DND-41 (cell line): ENCODE measurements at regions not wholly inside any gene's neighbourhood (a gene's known extent, or its start where the extent isn't known, plus 50 kb on each side); places are given as distances from the start of the nearest gene placed in this dataset.
A peak's percentile ranks its signal among the peaks of the same experiment; 100 is the strongest.
"Not testable (repeated sequence)": the region's sequence is repeated elsewhere in the genome, so short reads cannot be mapped to it uniquely, and the experiment has no call there.

Experiments
- ATAC-seq: fragments of 200-7000 bp; cut with Tn5 transposase; 3 replicates; pipeline ENCODE4 v1.9.1; 2021; ENCODE audit warnings: low read depth; ENCODE audit not compliant: insufficient read depth
- DNase-seq: peaks from one replicate; pipeline ENCODE4 v3.0.0-alpha.2; 2020
- H2AFZ ChIP-seq: 2 replicates; pipeline ENCODE4 v1.6.0; 2012; ENCODE audit warnings: low read depth, low read length
- H3K27ac ChIP-seq: 2 replicates; pipeline ENCODE4 v1.5.1; 2012; ENCODE audit warnings: low read length, inconsistent platforms
- H3K27me3 ChIP-seq: fragments of 200-600 bp; sonication (generic); 2 replicates; pipeline ENCODE4 v1.6.0; 2012; ENCODE audit warnings: low read length, mild to moderate bottlenecking, inconsistent platforms; ENCODE audit not compliant: insufficient read depth, poor library complexity
- H3K36me3 ChIP-seq: 2 replicates; pipeline ENCODE4 v1.5.1; 2012; ENCODE audit warnings: low read length, inconsistent platforms; ENCODE audit not compliant: insufficient read depth
- H3K4me1 ChIP-seq: 2 replicates; pipeline ENCODE4 v1.5.1; 2012; ENCODE audit warnings: mild to moderate bottlenecking, low read length; ENCODE audit not compliant: insufficient read depth
- H3K4me2 ChIP-seq: 2 replicates; pipeline ENCODE4 v1.6.0; 2012; ENCODE audit warnings: mild to moderate bottlenecking, moderate library complexity, low read length, inconsistent platforms; ENCODE audit not compliant: insufficient read depth
- H3K4me3 ChIP-seq, 2 experiments: fragments of 200-600 bp in 1 of 2; shearing (Covaris generic) in 1 of 2; 2 replicates each; pipeline ENCODE4 v1.5.1; 2012 to 2016; ENCODE audit warnings: inconsistent platforms in 2 of 2, low read length in 2 of 2, mild to moderate bottlenecking in 2 of 2, low read depth in 1 of 2, moderate library complexity in 1 of 2
- H3K79me2 ChIP-seq: 2 replicates; pipeline ENCODE4 v1.6.0; 2012; ENCODE audit warnings: low read length, inconsistent platforms; ENCODE audit not compliant: insufficient read depth
- H3K9ac ChIP-seq: 2 replicates; pipeline ENCODE4 v1.6.0; 2012; ENCODE audit warnings: low read depth, mild to moderate bottlenecking, inconsistent platforms, low read length, moderate library complexity
- H3K9me3 ChIP-seq: 2 replicates; pipeline ENCODE4 v1.5.1; 2012; ENCODE audit warnings: low read length, moderate library complexity, mild to moderate bottlenecking, inconsistent platforms; ENCODE audit not compliant: insufficient read depth, severe bottlenecking
- H4K20me1 ChIP-seq: 2 replicates; pipeline ENCODE4 v1.6.0; 2012; ENCODE audit warnings: low read length; ENCODE audit not compliant: insufficient read depth
- EZH2 ChIP-seq: IDR thresholded peaks from 3 replicates; pipeline ENCODE4 v1.6.1; 2012; ENCODE audit warnings: borderline replicate concordance, low read depth, mild to moderate bottlenecking, moderate library complexity, low read length, inconsistent platforms; ENCODE audit not compliant: severe bottlenecking
- TF ChIP-seq, protein P1 (sequence below): IDR thresholded peaks from 2 replicates; pipeline ENCODE4 v1.5.1; 2012; ENCODE audit warnings: borderline replicate concordance, low read length, moderate library complexity, mild to moderate bottlenecking; ENCODE audit not compliant: poor library complexity, severe bottlenecking; ENCODE audit errors: extremely low read depth

DNA sequence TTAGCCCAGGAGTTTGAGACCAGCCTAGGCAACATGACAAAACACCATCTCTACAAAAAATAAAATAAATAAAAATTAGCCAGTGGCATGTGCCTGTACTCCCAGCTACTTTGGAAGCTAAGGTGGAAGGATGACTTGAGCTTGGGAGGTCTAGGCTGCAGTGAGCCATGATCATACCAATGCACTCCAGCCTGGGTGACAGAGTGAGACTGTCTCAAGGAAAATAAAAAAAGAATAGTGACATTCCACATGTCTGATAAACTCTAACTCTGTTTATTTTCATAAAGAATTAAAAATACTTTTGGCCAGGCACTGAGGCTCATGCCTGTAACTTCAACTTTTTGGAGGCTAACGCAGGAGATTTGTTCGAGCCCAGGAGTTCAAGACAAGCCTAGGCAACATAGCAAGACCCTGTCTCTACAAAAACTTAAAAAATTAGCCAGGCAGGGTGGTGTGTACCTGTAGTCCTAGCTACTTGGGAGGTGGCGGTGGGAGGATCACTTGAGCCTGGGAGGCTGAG lies 115.1 kb downstream of the GJA1 start:
- Histone ChIP-seq H2AFZ (no peak overlapping the region), H3K9ac (no peak overlapping the region), H3K27me3 (no peaks in the 10 kb centered on the region), H3K27ac (no peak overlapping the region), H3K4me1 (no peaks in the 10 kb centered on the region), H4K20me1 (no peaks in the 10 kb centered on the region), H3K36me3 (no peaks in the 10 kb centered on the region), H3K9me3 (no peaks in the 10 kb centered on the region), H3K4me2 (no peak overlapping the region), H3K4me3 (no peak overlapping the region), H3K79me2 (no peaks in the 10 kb centered on the region)
- ATAC-seq (no peak), DNase-seq (no peak)
- TF ChIP-seq, protein P1, sequence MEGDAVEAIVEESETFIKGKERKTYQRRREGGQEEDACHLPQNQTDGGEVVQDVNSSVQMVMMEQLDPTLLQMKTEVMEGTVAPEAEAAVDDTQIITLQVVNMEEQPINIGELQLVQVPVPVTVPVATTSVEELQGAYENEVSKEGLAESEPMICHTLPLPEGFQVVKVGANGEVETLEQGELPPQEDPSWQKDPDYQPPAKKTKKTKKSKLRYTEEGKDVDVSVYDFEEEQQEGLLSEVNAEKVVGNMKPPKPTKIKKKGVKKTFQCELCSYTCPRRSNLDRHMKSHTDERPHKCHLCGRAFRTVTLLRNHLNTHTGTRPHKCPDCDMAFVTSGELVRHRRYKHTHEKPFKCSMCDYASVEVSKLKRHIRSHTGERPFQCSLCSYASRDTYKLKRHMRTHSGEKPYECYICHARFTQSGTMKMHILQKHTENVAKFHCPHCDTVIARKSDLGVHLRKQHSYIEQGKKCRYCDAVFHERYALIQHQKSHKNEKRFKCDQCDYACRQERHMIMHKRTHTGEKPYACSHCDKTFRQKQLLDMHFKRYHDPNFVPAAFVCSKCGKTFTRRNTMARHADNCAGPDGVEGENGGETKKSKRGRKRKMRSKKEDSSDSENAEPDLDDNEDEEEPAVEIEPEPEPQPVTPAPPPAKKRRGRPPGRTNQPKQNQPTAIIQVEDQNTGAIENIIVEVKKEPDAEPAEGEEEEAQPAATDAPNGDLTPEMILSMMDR, result no peak
- no peak for TF ChIP-seq EZH2

DNA sequence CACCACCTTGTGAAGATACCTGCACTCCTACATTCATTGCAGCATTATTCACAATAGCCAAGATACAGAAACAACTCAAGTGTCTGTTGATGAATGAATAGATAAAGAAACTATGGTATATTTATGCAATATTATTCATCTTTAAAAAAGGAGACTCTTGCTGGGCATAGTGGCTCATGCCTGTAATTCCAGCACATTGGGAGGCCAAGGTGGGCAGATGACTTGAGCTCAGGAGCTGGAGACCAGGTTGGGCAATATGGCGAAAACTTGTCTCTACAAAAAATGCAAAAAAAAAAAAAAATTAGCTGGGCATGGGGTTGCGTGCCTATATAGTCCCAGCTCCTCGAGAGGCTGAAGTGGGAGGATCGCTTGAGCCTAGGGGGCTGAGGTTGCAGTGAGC lies 119.8 kb downstream of the GJA1 start:
- Histone ChIP-seq H3K9ac (no peak overlapping the region), H3K27ac (no peak overlapping the region), H2AFZ (no peak overlapping the region), H3K4me1 (no peaks in the 10 kb centered on the region), H3K27me3 (no peaks in the 10 kb centered on the region), H4K20me1 (no peaks in the 10 kb centered on the region), H3K4me3 (no peak overlapping the region), H3K79me2 (no peaks in the 10 kb centered on the region), H3K9me3 (no peaks in the 10 kb centered on the region), H3K4me2 (no peak overlapping the region), H3K36me3 (no peaks in the 10 kb centered on the region)
- no peak for ATAC-seq
- TF ChIP-seq, protein P1, result no peak
- TF ChIP-seq EZH2, result no peak
- no peak for DNase-seq

DNA sequence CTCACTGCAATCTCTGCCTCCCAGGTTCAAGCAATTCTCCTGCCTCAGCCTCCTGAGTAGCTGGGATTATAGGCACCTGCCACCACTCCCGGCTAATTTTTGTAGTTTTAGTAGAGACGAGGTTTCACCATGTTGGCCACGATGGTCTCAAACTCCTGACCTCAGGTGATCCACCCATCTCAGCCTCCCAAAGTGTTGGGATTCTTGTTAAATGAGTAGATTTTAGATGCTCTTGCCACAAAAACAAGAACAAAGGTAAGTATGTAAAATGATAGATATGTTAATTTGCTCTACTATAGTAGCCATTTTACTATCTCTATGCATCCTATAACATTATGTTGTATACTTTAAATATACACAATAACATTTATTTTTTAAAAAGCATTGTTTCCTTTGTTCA lies 120.7 kb downstream of the GJA1 start:
- H3K27ac ChIP-seq, DNase-seq, H3K4me3 ChIP-seq, ATAC-seq, H3K27me3 ChIP-seq, H3K9ac ChIP-seq, H4K20me1 ChIP-seq, H3K36me3 ChIP-seq, H3K4me1 ChIP-seq, H3K79me2 ChIP-seq, H3K9me3 ChIP-seq, H2AFZ ChIP-seq, H3K4me2 ChIP-seq: not testable (repeated sequence)

DNA sequence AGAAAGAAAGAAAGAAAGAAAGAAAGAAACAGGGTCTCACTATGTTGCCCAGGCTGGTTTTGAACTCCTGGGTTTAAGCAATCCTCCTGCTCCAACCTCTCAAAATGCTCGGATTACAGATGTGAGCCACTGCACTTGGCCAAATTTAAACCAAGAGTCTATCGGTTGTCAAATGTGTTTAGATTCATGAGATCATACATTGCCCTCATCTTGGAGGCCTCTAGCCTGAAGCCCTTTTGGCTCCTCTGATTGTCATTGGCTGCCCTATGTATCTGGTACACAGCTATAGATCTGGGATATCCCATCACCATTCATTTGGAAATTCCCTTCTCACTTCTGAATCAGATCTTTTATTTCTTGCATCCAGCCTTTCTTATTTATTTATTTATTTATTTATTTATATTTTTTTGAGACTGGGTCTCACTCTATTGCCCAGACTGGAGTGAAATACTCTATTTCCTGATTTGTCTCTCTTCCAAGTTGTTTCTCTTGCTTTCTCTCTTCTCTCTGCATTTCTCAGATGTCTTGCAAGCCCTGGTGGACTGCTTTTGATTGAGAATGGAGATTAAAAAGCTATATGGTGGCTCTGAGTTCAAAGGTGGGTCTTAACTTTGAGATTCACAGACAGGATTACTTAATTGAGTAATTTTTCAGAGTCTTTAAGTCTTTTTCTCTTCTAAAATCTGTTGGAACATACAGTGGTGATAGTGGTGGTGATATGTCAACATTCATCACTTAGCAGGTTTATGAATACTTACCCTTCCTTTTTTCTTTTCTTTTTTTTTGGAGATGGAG lies 121.9 kb downstream of the GJA1 start:
- Histone ChIP-seq H3K36me3 (no peaks in the 10 kb centered on the region), H4K20me1 (no peaks in the 10 kb centered on the region), H3K9ac (no peak overlapping the region), H3K4me2 (no peak overlapping the region), H3K4me1 (no peaks in the 10 kb centered on the region), H3K9me3 (no peaks in the 10 kb centered on the region), H3K27me3 (no peaks in the 10 kb centered on the region), H3K27ac (no peak overlapping the region), H3K4me3 (no peak overlapping the region), H2AFZ (0 out of 2 replicates have a peak overlapping the region, but pooled peaks have one; percentile 29), H3K79me2 (no peaks in the 10 kb centered on the region)
- DNase-seq, result no peak
- no peak for ATAC-seq
- TF ChIP-seq, protein P1, result no peak
- TF ChIP-seq EZH2, result no peak
